ENCODE measurements at regions not wholly inside any gene's neighbourhood (a gene's known extent, or its start where the extent isn't known, plus 50 kb on each side); places are given as distances from the start of the nearest gene placed in this dataset.

- TF ChIP-seq CTCF (IDR thresholded peaks at IDR 0.05; ENCODE audit: insufficient read depth, low read length, poor library complexity, severe bottlenecking) (no peak), EZH2phosphoT487 (conservative IDR thresholded peaks at IDR 0.05; ENCODE audit: low read length) (no peak)
Measured at GRCh38 chr3:72247126-72247525, 462.2 kb upstream of the PROK2 start.

Measured in SU-DHL-6 (cell line).